ENCODE measurements at regions not wholly inside any gene's neighbourhood (a gene's known extent, or its start where the extent isn't known, plus 50 kb on each side); places are given as distances from the start of the nearest gene placed in this dataset.

DNA sequence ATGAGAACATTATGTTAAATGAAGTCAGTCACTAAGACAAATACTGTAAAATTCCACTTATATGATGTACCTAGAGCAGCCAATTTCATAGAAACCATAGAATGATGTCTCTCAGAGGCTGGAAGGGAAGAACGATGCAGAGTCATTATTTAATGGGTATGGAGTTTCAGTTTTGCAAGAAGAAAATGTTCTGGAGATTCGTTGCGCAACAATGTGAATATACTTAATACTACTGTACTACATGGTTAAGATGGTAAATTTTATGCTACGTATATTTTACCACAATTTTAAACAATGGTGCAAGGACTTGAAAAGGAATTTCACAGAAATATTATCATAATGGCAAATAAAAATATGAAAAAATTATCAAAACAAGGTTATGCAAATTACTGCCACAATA is 972.6 kb downstream of the KCNMA1 start:
- Histone ChIP-seq H3K36me3 (ENCODE audit: low read depth, missing control alignments) (no peaks in the 10 kb centered on the region), H3K4me1 (no peaks in the 10 kb centered on the region), H3K27ac (no peak overlapping the region), H3K27me3 (no peaks in the 10 kb centered on the region), H3K4me3 (no peak overlapping the region), H3K9me3 (no peaks in the 10 kb centered on the region)
- 90 to 91% methylated on average over 4 of the region's 4 CpGs for WGBS, 2 donors
- TF ChIP-seq, protein P1, sequence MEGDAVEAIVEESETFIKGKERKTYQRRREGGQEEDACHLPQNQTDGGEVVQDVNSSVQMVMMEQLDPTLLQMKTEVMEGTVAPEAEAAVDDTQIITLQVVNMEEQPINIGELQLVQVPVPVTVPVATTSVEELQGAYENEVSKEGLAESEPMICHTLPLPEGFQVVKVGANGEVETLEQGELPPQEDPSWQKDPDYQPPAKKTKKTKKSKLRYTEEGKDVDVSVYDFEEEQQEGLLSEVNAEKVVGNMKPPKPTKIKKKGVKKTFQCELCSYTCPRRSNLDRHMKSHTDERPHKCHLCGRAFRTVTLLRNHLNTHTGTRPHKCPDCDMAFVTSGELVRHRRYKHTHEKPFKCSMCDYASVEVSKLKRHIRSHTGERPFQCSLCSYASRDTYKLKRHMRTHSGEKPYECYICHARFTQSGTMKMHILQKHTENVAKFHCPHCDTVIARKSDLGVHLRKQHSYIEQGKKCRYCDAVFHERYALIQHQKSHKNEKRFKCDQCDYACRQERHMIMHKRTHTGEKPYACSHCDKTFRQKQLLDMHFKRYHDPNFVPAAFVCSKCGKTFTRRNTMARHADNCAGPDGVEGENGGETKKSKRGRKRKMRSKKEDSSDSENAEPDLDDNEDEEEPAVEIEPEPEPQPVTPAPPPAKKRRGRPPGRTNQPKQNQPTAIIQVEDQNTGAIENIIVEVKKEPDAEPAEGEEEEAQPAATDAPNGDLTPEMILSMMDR (IDR thresholded peaks at IDR 0.05): no peak
- no peak for TF ChIP-seq POLR2A (IDR thresholded peaks at IDR 0.05)
- intact Hi-C loops (cut with DNase I; ENCODE audit: low total_unique reads): no loop called here
- DNase-seq: no peak

DNA sequence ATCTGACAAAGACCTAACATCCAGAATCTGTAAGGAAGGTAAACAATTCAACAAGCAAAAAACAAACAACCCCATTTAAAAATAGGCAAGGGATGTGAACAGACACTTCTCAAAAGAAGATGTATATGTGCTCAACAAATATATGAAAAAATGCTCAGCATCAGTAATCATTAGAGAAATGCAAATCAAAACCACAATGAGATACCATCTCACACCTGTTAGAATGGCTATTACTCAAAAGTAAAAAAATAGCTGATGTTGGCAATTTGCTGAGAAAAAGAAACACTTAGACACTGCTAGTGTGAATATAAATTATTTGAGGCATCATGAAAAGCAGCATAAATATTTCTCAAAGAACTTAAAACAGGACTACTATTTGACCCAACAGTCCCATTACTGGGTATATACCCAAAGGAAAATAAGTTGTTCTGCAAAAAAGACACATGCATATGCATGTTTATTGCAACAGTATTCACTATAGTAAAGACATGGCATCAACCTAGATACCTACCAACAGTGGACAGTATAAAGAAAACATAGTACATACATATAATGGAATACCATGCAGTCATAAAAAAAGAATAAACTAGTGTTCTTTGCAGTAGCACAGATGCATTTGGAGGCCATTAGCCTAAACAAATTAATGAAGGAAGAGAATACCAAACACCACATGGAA is 980.1 kb downstream of the KCNMA1 start:
- TF ChIP-seq, protein P1 (IDR thresholded peaks at IDR 0.05): no peak
- no peak for TF ChIP-seq POLR2A (IDR thresholded peaks at IDR 0.05)
- Histone ChIP-seq H3K27me3 (no peaks in the 10 kb centered on the region), H3K4me1 (no peaks in the 10 kb centered on the region), H3K9me3 (no peaks in the 10 kb centered on the region), H3K27ac (no peak overlapping the region), H3K36me3 (ENCODE audit: low read depth, missing control alignments) (no peaks in the 10 kb centered on the region), H3K4me3 (no peak overlapping the region)
- intact Hi-C loops (cut with DNase I; ENCODE audit: low total_unique reads): no loop called here
- DNase-seq: no peak

- Histone ChIP-seq H3K36me3 (ENCODE audit: low read depth, missing control alignments) (no peaks in the 10 kb centered on the region), H3K4me1 (no peaks in the 10 kb centered on the region), H3K9me3 (no peaks in the 10 kb centered on the region), H3K27ac (no peak overlapping the region), H3K27me3 (no peaks in the 10 kb centered on the region), H3K4me3 (no peak overlapping the region)
- 65 to 66% methylated on average over 4 of the region's 4 CpGs for WGBS, 2 donors
- intact Hi-C loops (cut with DNase I; ENCODE audit: low total_unique reads): no loop called here
- no peak for TF ChIP-seq POLR2A (IDR thresholded peaks at IDR 0.05)
- TF ChIP-seq, protein P1 (IDR thresholded peaks at IDR 0.05): no peak
- DNase-seq: no peak
Measured at GRCh38 chr10:76651154-76651553, 986.5 kb downstream of the KCNMA1 start.

GRCh38 chr10:76649723-76650127 is 987.9 kb downstream of the KCNMA1 start:
- intact Hi-C loops (cut with DNase I; ENCODE audit: low total_unique reads): no loop called here
- no peaks in the 10 kb centered on the region for H3K9me3 ChIP-seq
- H3K36me3 ChIP-seq (ENCODE audit: low read depth, missing control alignments): no peaks in the 10 kb centered on the region
- H3K27ac ChIP-seq: no peak overlapping the region
- TF ChIP-seq, protein P1 (IDR thresholded peaks at IDR 0.05): no peak
- no peak for TF ChIP-seq POLR2A (IDR thresholded peaks at IDR 0.05)
- H3K4me1 ChIP-seq: no peaks in the 10 kb centered on the region
- no peaks in the 10 kb centered on the region for H3K27me3 ChIP-seq
- DNase-seq: no peak
- WGBS, 2 donors: 43 to 59% methylated on average over 3 of the region's 3 CpGs
- H3K4me3 ChIP-seq: no peak overlapping the region

- Histone ChIP-seq H3K36me3 (ENCODE audit: low read depth, missing control alignments) (no peaks in the 10 kb centered on the region), H3K9me3 (no peaks in the 10 kb centered on the region), H3K4me1 (no peaks in the 10 kb centered on the region), H3K27me3 (no peaks in the 10 kb centered on the region), H3K4me3 (no peak overlapping the region), H3K27ac (no peak overlapping the region)
- DNase-seq: no peak
- TF ChIP-seq, protein P1 (IDR thresholded peaks at IDR 0.05): no peak
- TF ChIP-seq POLR2A (IDR thresholded peaks at IDR 0.05): no peak
- intact Hi-C loops (cut with DNase I; ENCODE audit: low total_unique reads): no loop called here
- WGBS, 2 donors: 87 to 90% methylated on average over 3 of the region's 3 CpGs
Measured at GRCh38 chr10:76649254-76649653, 988.4 kb downstream of the KCNMA1 start.

Data from testis (tissue), 2 donors.